RWPE1 (cell line): ENCODE measurements at regions not wholly inside any gene's neighbourhood (a gene's known extent, or its start where the extent isn't known, plus 50 kb on each side); places are given as distances from the start of the nearest gene placed in this dataset.

Source experiments
- CTCF ChIA-PET: fragments of 350-600 bp; sonication (Branson Sonifier 250); formaldehyde crosslinking; extraction: SDS; loops from one replicate; lab custom pipeline; 2021; lab: Yijun Ruan, JAX
- POLR2A ChIA-PET: fragments of 400-600 bp; formaldehyde crosslinking; extraction: SDS; loops from one replicate; lab custom pipeline; 2020; ENCODE audit warnings: antibody characterized with exemption; ENCODE audit not compliant: low non-redundant PET; lab: Yijun Ruan, JAX
- DNase-seq: peaks from one replicate; pipeline ENCODE4 v3.0.0; 2012; ENCODE audit warnings: low spot score
- H3K27ac ChIP-seq: fragments of 450-650 bp; 2 replicates; pipeline ENCODE4 v1.5.1; 2017
- TF ChIP-seq, protein P1 (sequence below): fragments of 450-650 bp; conservative IDR thresholded peaks from 2 replicates; pipeline ENCODE4 v1.5.1; 2017; ENCODE audit warnings: low read depth, mild to moderate bottlenecking

GRCh38 chr4:181770971-181771370, 472.2 kb upstream of the TENM3 start:
- TF ChIP-seq, protein P1, sequence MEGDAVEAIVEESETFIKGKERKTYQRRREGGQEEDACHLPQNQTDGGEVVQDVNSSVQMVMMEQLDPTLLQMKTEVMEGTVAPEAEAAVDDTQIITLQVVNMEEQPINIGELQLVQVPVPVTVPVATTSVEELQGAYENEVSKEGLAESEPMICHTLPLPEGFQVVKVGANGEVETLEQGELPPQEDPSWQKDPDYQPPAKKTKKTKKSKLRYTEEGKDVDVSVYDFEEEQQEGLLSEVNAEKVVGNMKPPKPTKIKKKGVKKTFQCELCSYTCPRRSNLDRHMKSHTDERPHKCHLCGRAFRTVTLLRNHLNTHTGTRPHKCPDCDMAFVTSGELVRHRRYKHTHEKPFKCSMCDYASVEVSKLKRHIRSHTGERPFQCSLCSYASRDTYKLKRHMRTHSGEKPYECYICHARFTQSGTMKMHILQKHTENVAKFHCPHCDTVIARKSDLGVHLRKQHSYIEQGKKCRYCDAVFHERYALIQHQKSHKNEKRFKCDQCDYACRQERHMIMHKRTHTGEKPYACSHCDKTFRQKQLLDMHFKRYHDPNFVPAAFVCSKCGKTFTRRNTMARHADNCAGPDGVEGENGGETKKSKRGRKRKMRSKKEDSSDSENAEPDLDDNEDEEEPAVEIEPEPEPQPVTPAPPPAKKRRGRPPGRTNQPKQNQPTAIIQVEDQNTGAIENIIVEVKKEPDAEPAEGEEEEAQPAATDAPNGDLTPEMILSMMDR, result no peak
- POLR2A ChIA-PET, result no interaction called here
- H3K27ac ChIP-seq, result no peak overlapping the region
- no peak for DNase-seq
- CTCF ChIA-PET, result no interaction called here

DNA sequence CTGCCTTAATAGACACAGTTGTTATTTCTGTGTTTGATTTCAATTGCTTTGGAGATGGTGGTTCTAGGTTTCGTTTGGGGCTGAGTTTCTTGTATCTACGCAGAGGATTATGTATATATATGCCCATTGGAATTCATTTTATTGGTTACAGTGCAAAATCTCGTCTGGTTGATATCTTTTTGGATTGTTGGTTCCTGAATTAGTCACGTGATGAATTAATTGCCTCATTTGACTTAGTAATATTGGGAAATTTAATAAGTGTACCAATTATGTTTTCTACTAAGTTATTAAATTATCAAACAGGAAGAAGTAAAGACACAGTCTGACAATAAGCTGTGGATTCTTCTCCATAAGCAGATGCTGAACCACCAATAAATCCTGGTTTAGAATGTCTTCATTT, 467.9 kb upstream of the TENM3 start:
- ChIA-PET POLR2A (no interaction called here), CTCF (no interaction called here)
- TF ChIP-seq, protein P1, result no peak
- DNase-seq, result no peak
- no peak overlapping the region for H3K27ac ChIP-seq

DNA sequence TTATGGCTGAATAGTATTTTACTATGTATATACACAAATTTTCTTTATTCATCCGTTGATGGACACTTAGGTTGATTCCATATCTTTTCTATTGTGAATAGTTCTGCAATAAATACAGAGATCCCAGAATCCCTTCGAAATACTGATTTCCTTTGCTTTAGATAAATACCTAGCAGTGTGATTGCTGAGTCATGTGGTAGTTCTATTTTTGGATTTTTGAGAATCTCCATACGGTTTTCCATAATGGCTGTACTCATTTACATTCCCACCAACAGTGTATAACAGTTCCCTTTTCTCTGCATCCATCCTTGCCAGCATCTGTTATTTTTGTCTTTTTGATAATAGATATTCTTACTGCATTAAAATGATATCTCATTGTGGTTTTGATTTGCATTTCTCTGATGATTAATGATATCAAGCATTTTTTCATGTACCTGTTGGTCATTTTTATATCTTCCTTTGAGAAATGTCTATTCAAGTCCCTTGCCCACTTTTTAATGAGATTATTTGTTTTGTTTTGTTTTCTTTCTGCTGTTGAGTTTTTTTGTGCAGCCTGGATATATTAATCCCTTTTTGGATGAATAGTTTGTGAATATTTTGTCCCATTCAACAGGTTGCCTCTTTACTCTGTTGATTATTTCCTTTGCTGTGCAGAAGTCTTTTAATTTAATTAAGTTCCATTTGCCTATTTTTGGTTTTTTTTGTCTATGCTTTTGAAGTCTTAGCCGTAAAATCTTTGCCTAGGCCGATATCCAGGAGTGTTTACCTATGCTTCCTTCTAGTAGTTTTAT, 466.7 kb upstream of the TENM3 start:
- DNase-seq, result no peak
- H3K27ac ChIP-seq, result no peak overlapping the region
- TF ChIP-seq, protein P1, result no peak
- ChIA-PET CTCF (no interaction called here), POLR2A (no interaction called here)

GRCh38 chr4:181777518-181777917, 465.7 kb upstream of the TENM3 start:
- no peak overlapping the region for H3K27ac ChIP-seq
- no peak for DNase-seq
- TF ChIP-seq, protein P1, result no peak
- POLR2A ChIA-PET, result no interaction called here
- CTCF ChIA-PET, result no interaction called here

GRCh38 chr4:181784881-181785280, 458.3 kb upstream of the TENM3 start:
- H3K27ac ChIP-seq, result no peak overlapping the region
- ChIA-PET POLR2A (no interaction called here), CTCF (no interaction called here)
- TF ChIP-seq, protein P1, result no peak
- DNase-seq, result no peak

- H3K27ac ChIP-seq, result no peak overlapping the region
- TF ChIP-seq, protein P1, result no peak
- ChIA-PET CTCF (no interaction called here), POLR2A (no interaction called here)
- DNase-seq, result no peak
These were observed 450.6 kb upstream of the TENM3 start for GRCh38 chr4:181792641-181793040.
